HG03521 (cell line): ENCODE measurements at regions not wholly inside any gene's neighbourhood (a gene's known extent, or its start where the extent isn't known, plus 50 kb on each side); places are given as distances from the start of the nearest gene placed in this dataset.

Source experiments
- ATAC-seq: cut with Tn5 transposase; IDR thresholded peaks from one replicate; pipeline ENCODE4 v1.9.1; 2021; ENCODE audit warnings: mild to moderate bottlenecking, moderate library complexity; ENCODE audit not compliant: unreplicated experiment

- no peak for ATAC-seq
These were observed 89.9 kb downstream of the TSEN15 start for GRCh38 chr1:184141361-184141880.

DNA sequence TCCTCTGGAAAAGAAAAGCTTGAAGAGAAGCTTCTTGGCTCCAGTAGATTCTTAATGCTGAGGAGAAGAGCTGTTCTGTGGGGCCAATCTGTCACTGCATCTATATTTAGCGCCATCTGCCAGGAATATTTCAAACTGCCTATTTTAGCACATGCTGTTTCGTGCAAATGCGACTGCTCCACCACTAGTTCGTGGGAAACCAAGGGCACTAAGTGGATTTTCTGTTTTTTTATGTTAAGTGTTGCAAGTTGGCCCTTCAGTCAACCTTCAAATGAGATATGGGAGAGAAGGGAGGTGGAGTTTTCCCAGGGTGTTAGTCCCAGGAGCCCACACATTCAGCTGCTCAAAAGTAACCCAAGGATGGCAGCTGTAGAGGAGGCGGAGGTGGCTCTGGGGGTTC is 91.9 kb downstream of the TSEN15 start:
- ATAC-seq: no peak

- ATAC-seq: no peak
These were observed 93.6 kb downstream of the TSEN15 start for GRCh38 chr1:184145083-184145482.

- ATAC-seq: no peak
These were observed 94.7 kb downstream of the TSEN15 start for GRCh38 chr1:184146202-184146601.

DNA sequence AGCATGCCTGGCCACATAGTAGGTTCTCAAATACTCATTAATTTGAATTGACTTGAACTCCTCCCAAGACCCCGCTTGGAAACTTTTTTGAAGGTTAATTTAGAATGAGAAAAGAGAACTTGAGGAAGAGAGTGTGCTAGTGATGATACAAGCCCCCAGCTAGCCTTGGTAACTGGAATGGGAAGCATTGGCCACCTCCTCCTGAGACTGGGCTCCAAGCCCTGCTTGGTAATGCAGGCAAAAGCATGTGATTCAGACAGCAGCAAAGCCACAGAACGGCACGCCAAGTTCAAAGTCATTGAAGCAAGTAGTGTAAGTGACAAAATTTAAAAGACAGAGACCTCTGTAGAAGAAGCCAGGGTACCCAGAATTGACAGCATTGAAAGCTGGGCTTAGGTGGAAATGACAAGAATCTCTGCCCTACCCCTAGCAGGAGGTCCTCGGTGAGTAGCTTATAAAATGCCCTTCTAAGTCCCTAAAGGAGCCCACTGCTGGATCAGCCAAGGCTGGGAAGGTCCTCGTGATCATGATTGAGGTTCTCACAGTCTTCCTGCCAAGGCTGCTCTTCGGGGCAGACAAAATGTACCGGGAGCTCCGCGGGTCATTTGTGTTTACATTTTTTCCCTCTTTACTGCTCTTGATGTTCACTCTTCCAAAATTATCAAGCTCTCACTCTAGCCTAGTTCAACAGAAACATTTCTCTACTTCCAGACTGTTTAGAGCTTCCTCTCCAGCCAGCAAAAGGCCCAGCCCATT is 99.4 kb downstream of the TSEN15 start:
- no peak for ATAC-seq

- ATAC-seq: no peak
These were observed 100.9 kb downstream of the TSEN15 start for GRCh38 chr1:184152434-184152898.

DNA sequence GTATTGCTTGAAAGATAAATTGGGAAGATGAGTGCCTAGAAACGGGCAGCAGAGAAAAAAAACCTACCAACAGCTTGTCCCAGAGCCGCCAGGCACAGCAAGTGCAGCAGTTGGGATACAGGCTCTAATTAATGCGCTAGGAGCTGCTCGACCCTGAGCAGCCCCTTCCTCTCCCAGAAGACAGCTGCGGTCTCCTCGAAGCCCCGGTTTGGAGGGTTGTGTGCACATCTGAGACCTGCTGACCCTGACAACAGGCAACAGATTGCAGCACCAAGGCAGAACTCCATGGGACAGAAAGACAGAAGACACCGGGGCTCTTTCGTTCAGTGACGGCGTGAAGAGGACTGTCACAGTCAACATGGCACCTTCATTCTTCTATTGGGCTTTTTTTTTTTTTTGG is 101.4 kb downstream of the TSEN15 start:
- no peak for ATAC-seq

GRCh38 chr1:184153731-184154130 is 102.2 kb downstream of the TSEN15 start:
- no peak for ATAC-seq

DNA sequence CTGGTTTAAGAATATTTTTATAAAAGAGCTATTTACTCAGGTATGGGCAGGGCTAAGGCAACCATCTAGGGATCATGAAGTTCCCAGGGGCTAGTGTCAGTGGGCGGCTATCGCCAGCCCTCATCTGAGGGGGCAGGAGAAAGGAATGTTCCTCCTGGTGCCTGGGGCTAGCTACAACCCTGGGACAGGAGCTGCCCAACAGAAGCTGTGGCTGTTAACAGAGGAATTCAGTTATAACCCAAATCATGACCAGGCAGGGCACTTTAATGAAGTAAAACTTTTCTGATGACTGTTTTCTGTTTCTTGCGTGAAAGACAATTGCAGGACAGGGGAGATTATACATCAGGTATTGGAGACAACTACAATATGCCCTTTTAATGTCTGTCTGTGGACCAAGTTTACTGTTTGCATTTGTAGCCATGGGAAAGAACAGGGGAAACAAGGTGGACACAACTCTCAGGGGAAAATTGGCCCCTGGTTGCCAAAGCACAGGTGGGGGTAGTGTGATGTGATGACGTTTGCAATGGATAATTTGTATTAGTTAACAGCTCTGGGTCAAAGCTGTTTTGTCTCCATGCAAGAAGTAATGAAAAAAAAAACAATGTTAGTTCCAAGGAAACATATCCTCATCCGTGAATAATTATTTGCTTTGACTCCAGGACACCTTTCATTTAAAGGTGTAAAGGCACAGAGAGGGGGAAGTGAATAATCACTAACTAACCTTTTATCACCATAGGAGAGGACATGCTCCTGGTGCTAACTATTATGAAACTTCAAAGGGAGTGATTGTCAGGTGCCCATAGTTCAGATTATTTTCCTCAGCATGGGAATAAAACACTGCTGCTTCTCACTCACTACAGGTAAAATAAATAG is 105.2 kb downstream of the TSEN15 start:
- no peak for ATAC-seq

GRCh38 chr1:184157394-184157742 is 105.8 kb downstream of the TSEN15 start:
- ATAC-seq: no peak

DNA sequence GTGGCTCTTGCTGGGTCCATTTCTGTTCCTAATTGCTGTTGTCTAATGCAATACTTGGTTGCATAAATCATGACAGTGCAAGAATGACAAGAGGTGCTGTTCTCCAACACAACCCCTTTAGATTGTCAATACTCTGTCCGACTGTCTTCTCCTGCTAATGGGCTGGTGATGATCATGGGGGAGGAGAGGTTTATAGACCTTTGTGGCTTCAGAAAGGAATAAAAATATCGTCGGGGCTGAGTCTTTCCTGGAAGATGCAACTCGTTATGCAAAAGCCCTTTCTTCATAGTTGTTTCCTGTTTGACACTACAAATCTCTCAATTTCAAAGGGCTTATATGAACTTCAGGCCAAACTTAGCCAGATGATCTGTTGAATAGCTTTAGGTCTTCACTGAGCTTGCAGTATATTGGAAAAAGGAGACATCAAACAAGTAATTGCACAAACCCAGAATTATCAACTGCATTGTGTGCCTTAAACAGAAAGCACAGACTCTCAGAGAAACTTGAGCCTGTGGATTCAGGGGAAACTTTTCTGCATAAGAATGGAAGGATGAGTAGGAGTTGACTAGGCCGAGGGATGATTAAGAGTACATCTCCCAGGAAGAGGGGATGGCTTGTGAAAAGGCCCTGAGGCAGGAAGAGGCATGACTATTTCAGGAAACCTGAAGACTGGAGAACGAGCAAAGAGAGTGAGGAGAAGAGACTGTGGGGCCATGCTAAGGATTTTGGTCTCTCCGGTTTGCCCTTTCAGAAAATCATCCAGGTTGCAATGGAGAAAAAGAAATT is 107.6 kb downstream of the TSEN15 start:
- ATAC-seq: no peak

DNA sequence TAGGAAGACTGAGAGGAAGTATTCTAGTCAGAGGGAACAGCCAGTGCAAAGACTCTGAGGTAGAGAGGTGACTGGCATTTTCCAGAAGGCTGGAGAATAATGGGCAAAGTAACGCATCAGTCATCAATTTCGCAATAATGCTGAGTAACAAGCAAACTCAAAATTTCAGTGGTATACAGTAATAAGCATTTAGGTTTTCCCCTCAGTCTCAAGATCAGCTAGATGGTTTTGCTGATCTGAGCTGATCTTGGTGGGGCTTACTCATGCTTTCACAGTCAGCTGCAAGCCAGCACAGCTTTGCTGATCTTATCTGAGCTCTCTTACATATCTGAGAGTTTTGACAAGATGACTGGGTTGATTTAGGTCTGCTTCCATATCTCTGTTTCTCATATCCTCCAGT is 108.7 kb downstream of the TSEN15 start:
- no peak for ATAC-seq

DNA sequence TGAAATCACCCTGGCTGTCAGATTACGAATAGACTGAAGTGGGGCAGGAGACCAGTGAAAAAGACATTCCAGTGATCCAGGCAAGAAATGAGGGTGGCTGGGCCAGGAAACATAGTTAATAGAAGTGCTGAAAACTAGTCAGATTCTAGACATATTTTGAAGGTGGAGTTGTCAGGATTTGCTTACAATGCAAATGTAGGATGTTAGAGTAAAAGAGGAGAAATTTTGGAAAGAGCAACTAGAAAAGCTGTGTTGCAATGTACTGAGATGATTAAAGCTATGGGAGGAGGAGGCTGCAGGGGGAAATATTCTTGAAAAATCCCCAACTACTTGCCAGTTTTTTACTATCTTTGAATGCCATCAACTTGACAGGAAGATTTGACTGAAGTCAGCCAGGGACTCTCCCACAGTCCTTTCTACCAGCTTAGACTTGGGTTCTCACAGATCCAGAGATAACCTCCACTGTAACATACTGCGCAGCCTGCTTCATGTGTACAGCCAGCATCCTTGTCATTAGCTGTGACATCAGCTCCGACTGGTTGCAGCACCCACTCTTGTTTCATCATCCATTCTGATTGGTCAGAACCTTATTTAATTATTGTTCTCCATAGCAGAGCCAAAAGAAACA is 109.7 kb downstream of the TSEN15 start:
- ATAC-seq: no peak

DNA sequence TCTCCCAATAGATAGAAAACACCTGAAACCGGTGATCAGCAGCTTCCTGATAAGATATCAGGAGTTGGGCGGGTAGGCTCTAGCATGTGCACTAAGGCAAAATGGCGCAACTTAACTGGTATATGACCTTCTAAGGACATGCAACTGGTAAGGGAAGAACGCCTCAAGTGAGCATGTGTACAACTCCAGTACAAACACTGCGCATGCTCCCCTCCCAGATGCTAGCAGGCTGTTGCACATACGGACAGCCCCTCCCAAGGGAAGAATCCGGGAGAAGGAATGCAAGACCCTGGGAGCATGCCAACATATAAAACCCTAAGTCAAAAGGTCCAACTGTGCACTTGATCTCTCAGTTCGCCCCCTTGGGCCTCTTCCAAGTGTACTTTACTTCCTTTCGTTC is 110.8 kb downstream of the TSEN15 start:
- no peak for ATAC-seq

DNA sequence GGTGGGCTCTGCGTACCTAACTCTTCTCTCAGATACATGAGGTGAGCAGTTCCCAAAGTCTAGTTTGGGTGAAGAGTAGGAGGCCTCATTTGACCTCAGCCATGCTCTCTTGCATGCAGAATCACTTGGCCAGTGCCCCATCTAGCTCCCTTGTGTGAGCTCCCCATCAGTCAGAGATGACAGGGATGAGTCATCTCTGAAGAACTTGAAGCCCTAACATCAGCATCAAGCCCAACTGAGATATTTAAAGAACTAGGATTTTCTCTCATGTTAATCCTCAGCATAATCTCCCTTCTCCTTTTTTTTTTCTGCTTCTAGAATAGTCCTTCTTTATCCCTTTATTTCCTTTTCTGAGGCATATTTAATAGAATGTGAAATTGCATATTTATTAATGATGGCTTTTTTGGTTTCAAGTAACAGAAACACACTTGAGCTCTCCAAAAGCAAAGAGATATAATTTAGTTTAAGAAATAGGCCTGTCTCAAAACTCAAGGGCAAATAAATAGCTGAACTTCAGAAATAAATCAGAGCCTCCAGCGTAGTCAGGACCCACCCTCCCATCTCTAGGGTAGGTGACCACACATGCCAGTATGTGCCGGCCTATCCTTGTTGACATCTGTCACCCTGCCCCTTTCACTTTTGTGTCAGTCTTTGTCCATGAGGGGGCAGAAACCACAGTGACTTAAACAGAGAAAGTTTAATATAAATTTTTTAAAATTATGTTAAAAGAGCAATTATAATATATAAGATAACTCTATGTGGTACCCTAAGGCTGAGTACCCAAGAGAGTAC is 112.3 kb downstream of the TSEN15 start:
- ATAC-seq: peak; percentile 90

GRCh38 chr1:184164536-184164935 is 113.0 kb downstream of the TSEN15 start:
- ATAC-seq: no peak

- ATAC-seq: no peak
These were observed 115.0 kb downstream of the TSEN15 start for GRCh38 chr1:184166485-184166884.

DNA sequence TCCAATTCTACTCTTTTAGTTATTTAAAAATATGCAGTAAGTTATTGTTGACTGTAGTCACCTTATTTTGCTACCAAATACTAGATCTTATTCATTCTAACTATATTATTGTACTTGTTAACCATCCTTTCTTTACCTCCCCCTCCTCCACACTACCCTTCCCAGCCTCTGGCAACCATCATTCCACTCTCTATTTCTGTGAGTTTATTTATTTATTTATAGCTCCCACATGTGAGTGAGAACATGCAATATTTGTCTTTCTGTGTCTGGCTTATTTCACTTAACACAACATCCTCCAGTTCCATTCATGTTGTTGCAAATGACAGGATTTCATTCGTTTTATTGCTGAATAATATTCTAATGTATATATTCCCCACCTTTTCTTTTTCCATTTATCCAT is 115.8 kb downstream of the TSEN15 start:
- ATAC-seq: no peak

DNA sequence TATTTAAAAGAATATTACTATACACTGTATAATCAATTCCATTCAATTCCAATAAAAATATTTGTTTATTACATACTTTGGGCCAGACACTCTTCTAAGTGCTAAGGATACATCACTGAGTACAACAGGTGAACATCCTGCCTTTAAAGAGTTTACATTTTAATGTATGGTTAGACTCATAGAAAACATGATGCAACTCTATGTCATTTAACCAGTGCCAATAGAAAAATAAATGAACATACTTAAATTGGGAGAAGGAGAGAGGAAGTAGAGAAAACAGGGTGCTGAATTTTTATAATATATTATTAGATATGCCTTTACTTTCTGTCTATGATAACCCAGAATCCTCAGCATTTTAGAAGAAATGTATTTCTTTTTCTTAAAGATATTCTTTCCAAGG is 119.2 kb downstream of the TSEN15 start:
- ATAC-seq: no peak

GRCh38 chr1:184176058-184176457 is 124.5 kb downstream of the TSEN15 start:
- ATAC-seq: no peak
